Astrocyte (in vitro differentiated cells and primary cell): ENCODE measurements at regions not wholly inside any gene's neighbourhood (a gene's known extent, or its start where the extent isn't known, plus 50 kb on each side); places are given as distances from the start of the nearest gene placed in this dataset.

ENCODE experiments used
- CTCF ChIP-seq: IDR thresholded peaks from 2 replicates; pipeline ENCODE4 v1.5.1; 2011; ENCODE audit warnings: low read depth, mild to moderate bottlenecking, inconsistent platforms, low read length, moderate library complexity; ENCODE audit not compliant: insufficient read depth
- EZH2 ChIP-seq: IDR thresholded peaks from 2 replicates; pipeline ENCODE4 v1.6.1; 2012; ENCODE audit warnings: mild to moderate bottlenecking, low read length, inconsistent platforms; ENCODE audit not compliant: insufficient read depth

GRCh38 chr12:42002563-42002962 lies 142.1 kb downstream of the GXYLT1 start:
- TF ChIP-seq CTCF (no peak), EZH2 (no peak)
